GM12891 (cell line): ENCODE measurements at regions not wholly inside any gene's neighbourhood (a gene's known extent, or its start where the extent isn't known, plus 50 kb on each side); places are given as distances from the start of the nearest gene placed in this dataset.

Source experiments
- POLR2A ChIP-seq: IDR thresholded peaks from 2 replicates; pipeline ENCODE4 v1.6.1; 2011; ENCODE audit warnings: low read depth, low read length, control low read depth
- POLR2AphosphoS5 ChIP-seq: IDR thresholded peaks from 2 replicates; pipeline ENCODE4 v1.6.1; 2011; ENCODE audit warnings: low read depth, low read length, control low read depth
- SPI1 ChIP-seq: IDR thresholded peaks from 2 replicates; pipeline ENCODE4 v1.6.1; 2011; ENCODE audit warnings: low read depth, low read length, control low read depth

DNA sequence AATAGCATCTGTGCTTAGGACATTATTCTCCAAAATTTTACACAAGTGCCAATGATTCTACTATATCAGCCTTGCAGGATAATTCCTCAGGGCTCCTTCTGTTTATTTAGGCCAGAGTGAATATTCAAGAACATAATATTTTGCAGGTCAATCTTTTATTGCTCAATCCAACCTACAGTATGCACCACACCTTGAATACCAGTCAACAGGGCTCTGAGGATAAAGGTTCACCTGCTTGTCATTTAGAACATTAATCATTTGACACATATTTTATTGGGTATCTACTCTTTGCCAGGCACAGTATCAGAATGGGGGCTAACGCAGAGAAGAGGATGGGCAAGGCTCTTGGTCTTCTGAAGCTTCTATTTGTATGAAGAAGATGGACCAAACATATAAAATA is 66.2 kb upstream of the SHISA3 start:
- no peak for TF ChIP-seq POLR2A
- no peak for TF ChIP-seq SPI1
- TF ChIP-seq POLR2AphosphoS5: no peak
